ENCODE measurements at regions not wholly inside any gene's neighbourhood (a gene's known extent, or its start where the extent isn't known, plus 50 kb on each side); places are given as distances from the start of the nearest gene placed in this dataset.

DNA sequence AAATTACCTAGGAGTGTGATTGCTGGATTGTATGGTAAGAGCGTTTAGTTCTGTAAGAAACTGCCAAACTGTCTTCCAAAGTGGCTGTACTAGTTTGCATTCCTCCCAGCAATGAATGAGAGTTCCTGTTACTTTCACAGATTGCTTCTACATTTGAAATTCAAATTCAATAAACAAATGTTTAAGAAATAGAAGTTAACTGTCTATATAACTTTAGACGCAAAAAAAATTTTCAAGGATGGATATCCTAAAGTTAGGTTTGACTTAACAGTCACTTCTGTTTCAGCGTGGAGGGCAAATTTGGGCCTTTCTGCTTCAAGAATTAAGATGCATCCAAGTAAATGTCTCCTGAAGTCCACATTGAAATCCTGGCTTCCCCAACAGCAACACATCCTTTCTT lies 445.6 kb downstream of the TAF11L14 start:
- TF ChIP-seq, protein P1, sequence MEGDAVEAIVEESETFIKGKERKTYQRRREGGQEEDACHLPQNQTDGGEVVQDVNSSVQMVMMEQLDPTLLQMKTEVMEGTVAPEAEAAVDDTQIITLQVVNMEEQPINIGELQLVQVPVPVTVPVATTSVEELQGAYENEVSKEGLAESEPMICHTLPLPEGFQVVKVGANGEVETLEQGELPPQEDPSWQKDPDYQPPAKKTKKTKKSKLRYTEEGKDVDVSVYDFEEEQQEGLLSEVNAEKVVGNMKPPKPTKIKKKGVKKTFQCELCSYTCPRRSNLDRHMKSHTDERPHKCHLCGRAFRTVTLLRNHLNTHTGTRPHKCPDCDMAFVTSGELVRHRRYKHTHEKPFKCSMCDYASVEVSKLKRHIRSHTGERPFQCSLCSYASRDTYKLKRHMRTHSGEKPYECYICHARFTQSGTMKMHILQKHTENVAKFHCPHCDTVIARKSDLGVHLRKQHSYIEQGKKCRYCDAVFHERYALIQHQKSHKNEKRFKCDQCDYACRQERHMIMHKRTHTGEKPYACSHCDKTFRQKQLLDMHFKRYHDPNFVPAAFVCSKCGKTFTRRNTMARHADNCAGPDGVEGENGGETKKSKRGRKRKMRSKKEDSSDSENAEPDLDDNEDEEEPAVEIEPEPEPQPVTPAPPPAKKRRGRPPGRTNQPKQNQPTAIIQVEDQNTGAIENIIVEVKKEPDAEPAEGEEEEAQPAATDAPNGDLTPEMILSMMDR (IDR thresholded peaks at IDR 0.05) = no peak
- TF ChIP-seq POLR2A (IDR thresholded peaks at IDR 0.05) = no peak
- TF ChIP-seq POLR2AphosphoS5 (IDR thresholded peaks at IDR 0.05) = no peak

Data from breast epithelium (tissue), 3 donors.